A549 (cell line): ENCODE measurements at regions not wholly inside any gene's neighbourhood (a gene's known extent, or its start where the extent isn't known, plus 50 kb on each side); places are given as distances from the start of the nearest gene placed in this dataset.

Experiments used
- EP300 ChIP-seq, 2 experiments: fragments of >200 bp; sonication (Bioruptor Twin); formaldehyde crosslinking; IDR thresholded peaks; 2 replicates in 1 of 2; 3 replicates in 1 of 2; pipeline ENCODE4 v1.6.1; 2016 to 2017
- JUN ChIP-seq, 2 experiments: fragments of >200 bp; sonication (Bioruptor Twin); formaldehyde crosslinking; IDR thresholded peaks; 2 replicates in 1 of 2; 3 replicates in 1 of 2; pipeline ENCODE4 v1.6.1; 2016 to 2017
- KDM1A ChIP-seq: fragments of 200-600 bp; sonication (generic); IDR thresholded peaks from 2 replicates; pipeline ENCODE4 v1.6.1; 2016; ENCODE audit warnings: low read depth, mild to moderate bottlenecking
- MYC ChIP-seq: IDR thresholded peaks from 2 replicates; pipeline ENCODE4 v1.6.1; 2012; ENCODE audit warnings: mild to moderate bottlenecking, inconsistent platforms, low read length, improper control_type of control experiment, borderline replicate concordance
- NFE2L2 ChIP-seq: fragments of 150-350 bp; conservative IDR thresholded peaks from 2 replicates; pipeline ENCODE4 v1.6.1; 2014; ENCODE audit warnings: low read length
- POLR2A ChIP-seq: IDR thresholded peaks from 2 replicates; pipeline ENCODE4 v1.6.1; 2012; ENCODE audit warnings: mild to moderate bottlenecking, low read length
- RAD21 ChIP-seq, 2 experiments: fragments of >200 bp in 1 of 2; sonication (Bioruptor Twin) in 1 of 2; formaldehyde crosslinking in 1 of 2; IDR thresholded peaks in 1 of 2; conservative IDR thresholded peaks in 1 of 2; 2 replicates in 1 of 2; 3 replicates in 1 of 2; pipeline ENCODE4 v1.6.1; 2012 to 2018; ENCODE audit warnings: inconsistent platforms in 1 of 2
- RCOR1 ChIP-seq: fragments of 150-350 bp; IDR thresholded peaks from 2 replicates; pipeline ENCODE4 v1.6.1; 2014; ENCODE audit warnings: antibody characterized with exemption, low read length, low read depth
- RFX5 ChIP-seq: fragments of 450-650 bp; IDR thresholded peaks from 2 replicates; pipeline ENCODE4 v1.7.1; 2014; ENCODE audit warnings: antibody characterized with exemption, mild to moderate bottlenecking, moderate library complexity
- SREBF2 ChIP-seq: fragments of 450-650 bp; IDR thresholded peaks from 2 replicates; pipeline ENCODE4 v1.6.1; 2014; ENCODE audit warnings: mild to moderate bottlenecking, moderate library complexity
- ZC3H11A ChIP-seq: fragments of 450-650 bp; IDR thresholded peaks from 2 replicates; pipeline ENCODE4 v1.6.1; 2014; ENCODE audit warnings: antibody characterized with exemption, mild to moderate bottlenecking
- TF ChIP-seq, protein P1 (sequence below): fragments of >200 bp; sonication (Bioruptor Twin); formaldehyde crosslinking; IDR thresholded peaks from 3 replicates; pipeline ENCODE4 v1.5.1; 2016
- TF ChIP-seq, protein P2 (sequence below): fragments of 150-350 bp; IDR thresholded peaks from 2 replicates; pipeline ENCODE4 v1.6.1; 2014; ENCODE audit warnings: low read depth, mild to moderate bottlenecking, low read length
- TF ChIP-seq, protein P3 (sequence below): fragments of 200-600 bp; sonication (generic); IDR thresholded peaks from 2 replicates; pipeline ENCODE4 v1.6.1; 2016; ENCODE audit warnings: antibody characterized with exemption, mild to moderate bottlenecking, moderate library complexity

GRCh38 chr6:50602292-50602691, 111.0 kb upstream of the TFAP2D start:
- TF ChIP-seq, protein P1, sequence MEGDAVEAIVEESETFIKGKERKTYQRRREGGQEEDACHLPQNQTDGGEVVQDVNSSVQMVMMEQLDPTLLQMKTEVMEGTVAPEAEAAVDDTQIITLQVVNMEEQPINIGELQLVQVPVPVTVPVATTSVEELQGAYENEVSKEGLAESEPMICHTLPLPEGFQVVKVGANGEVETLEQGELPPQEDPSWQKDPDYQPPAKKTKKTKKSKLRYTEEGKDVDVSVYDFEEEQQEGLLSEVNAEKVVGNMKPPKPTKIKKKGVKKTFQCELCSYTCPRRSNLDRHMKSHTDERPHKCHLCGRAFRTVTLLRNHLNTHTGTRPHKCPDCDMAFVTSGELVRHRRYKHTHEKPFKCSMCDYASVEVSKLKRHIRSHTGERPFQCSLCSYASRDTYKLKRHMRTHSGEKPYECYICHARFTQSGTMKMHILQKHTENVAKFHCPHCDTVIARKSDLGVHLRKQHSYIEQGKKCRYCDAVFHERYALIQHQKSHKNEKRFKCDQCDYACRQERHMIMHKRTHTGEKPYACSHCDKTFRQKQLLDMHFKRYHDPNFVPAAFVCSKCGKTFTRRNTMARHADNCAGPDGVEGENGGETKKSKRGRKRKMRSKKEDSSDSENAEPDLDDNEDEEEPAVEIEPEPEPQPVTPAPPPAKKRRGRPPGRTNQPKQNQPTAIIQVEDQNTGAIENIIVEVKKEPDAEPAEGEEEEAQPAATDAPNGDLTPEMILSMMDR, result peak; percentile 49
- TF ChIP-seq POLR2A, result no peak
- TF ChIP-seq RAD21 (conservative IDR thresholded peaks at IDR 0.05 in 1 of 2, IDR thresholded peaks at IDR 0.05 in 1 of 2), result peak; percentile 52 to 53; a peak in 4 of 5 replicates
- TF ChIP-seq RFX5, result no peak
- TF ChIP-seq, protein P2, sequence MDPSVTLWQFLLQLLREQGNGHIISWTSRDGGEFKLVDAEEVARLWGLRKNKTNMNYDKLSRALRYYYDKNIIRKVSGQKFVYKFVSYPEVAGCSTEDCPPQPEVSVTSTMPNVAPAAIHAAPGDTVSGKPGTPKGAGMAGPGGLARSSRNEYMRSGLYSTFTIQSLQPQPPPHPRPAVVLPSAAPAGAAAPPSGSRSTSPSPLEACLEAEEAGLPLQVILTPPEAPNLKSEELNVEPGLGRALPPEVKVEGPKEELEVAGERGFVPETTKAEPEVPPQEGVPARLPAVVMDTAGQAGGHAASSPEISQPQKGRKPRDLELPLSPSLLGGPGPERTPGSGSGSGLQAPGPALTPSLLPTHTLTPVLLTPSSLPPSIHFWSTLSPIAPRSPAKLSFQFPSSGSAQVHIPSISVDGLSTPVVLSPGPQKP, result no peak
- TF ChIP-seq, protein P3, sequence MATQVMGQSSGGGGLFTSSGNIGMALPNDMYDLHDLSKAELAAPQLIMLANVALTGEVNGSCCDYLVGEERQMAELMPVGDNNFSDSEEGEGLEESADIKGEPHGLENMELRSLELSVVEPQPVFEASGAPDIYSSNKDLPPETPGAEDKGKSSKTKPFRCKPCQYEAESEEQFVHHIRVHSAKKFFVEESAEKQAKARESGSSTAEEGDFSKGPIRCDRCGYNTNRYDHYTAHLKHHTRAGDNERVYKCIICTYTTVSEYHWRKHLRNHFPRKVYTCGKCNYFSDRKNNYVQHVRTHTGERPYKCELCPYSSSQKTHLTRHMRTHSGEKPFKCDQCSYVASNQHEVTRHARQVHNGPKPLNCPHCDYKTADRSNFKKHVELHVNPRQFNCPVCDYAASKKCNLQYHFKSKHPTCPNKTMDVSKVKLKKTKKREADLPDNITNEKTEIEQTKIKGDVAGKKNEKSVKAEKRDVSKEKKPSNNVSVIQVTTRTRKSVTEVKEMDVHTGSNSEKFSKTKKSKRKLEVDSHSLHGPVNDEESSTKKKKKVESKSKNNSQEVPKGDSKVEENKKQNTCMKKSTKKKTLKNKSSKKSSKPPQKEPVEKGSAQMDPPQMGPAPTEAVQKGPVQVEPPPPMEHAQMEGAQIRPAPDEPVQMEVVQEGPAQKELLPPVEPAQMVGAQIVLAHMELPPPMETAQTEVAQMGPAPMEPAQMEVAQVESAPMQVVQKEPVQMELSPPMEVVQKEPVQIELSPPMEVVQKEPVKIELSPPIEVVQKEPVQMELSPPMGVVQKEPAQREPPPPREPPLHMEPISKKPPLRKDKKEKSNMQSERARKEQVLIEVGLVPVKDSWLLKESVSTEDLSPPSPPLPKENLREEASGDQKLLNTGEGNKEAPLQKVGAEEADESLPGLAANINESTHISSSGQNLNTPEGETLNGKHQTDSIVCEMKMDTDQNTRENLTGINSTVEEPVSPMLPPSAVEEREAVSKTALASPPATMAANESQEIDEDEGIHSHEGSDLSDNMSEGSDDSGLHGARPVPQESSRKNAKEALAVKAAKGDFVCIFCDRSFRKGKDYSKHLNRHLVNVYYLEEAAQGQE, result no peak
- no peak for TF ChIP-seq NFE2L2
- TF ChIP-seq SREBF2, result no peak
- no peak for TF ChIP-seq MYC
- TF ChIP-seq KDM1A, result no peak
- TF ChIP-seq RCOR1, result no peak
- no peak for TF ChIP-seq JUN (IDR thresholded peaks at IDR 0.05)
- TF ChIP-seq EP300 (IDR thresholded peaks at IDR 0.05), result no peak
- TF ChIP-seq ZC3H11A, result no peak
